Fibroblast of gingiva (primary cell): ENCODE measurements at regions not wholly inside any gene's neighbourhood (a gene's known extent, or its start where the extent isn't known, plus 50 kb on each side); places are given as distances from the start of the nearest gene placed in this dataset.
"Not testable (repeated sequence)": the region's sequence is repeated elsewhere in the genome, so short reads cannot be mapped to it uniquely, and the experiment has no call there.

Source experiments
- DNase-seq: peaks from one replicate; pipeline ENCODE4 v3.0.0-alpha.2; 2011; ENCODE audit warnings: low read depth

GRCh38 chr4:149203256-149204001 is 612.2 kb downstream of the IQCM start:
- peak; percentile 3 for DNase-seq

GRCh38 chr4:149202117-149202516 is 613.5 kb downstream of the IQCM start:
- no peak for DNase-seq

DNA sequence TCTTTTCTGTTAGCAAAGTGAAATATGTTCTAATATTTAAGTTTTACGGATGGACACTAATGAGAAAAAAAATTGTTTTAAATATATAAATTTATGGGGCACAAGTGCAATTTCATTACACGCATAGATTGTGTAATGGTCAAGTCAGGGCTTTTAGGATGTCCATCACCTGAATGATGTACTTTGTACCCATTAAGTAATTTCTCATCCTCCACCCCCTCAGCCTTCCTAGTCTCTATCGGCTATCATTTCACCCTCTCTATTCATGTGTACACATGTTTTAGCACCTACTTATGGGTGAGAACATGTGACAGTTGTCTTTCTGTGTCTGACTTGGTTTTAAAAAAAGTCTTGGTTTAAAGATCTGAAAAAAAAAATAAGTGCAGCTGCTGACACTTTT is 616.0 kb downstream of the IQCM start:
- no peak for DNase-seq

- no peak for DNase-seq
These were observed 621.6 kb downstream of the IQCM start for GRCh38 chr4:149194061-149194460.

DNA sequence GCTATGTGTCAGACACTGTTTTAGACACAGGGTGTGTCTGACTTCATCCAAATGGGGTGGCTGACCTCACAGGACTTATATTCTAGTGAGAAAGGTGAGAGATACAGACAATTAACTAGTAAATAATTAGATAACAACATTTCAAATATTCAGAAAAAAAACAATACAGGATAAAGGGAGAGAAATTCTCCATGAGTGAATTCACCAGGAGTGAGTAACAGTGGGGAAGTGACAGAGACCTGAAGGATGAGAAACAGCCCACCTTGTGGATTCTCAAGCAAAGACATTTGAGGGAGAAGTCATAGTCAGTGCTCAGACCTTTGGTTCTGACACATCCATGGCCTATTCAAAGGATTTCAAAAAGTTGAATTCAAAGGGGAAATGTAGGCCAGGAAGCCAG is 627.9 kb downstream of the IQCM start:
- DNase-seq, result no peak

- no peak for DNase-seq
These were observed 632.0 kb downstream of the IQCM start for GRCh38 chr4:149183638-149184037.

DNA sequence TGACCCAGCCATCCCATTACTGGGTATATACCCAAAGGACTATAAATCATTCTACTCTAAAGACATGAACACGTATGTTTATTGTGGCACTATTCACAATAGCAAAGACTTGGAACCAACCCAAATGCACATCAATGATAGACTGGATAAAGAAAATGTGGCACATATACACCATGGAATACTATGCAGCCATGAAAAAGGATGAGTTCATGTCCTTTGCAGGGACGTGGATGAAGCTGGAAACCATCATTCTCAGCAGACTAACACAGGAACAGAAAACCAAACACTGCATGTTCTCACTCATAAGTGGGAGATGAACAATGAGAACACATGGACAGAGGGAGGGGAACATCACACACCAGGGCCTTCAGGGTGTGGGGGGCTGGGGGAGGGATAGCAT is 634.2 kb downstream of the IQCM start:
- DNase-seq, result not testable (repeated sequence)

DNA sequence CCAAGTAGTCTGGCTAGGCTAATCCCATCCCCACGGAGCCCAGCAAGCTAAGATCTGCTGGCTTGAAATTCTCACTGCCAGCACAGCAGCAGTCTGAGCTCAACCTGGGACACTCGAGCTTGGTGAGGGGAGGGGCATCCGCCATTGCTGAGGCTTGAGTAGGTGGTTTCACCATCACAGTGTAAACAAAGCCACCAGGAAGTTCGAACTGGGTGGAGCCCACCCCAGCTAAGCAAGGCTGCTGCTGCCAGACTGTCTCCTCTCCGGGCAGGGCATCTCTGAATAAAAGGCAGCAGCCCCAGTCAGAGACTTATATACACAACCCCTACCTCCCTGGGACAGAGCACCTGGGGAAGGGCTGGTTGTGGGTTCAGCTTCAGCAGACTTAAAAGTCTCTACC is 639.6 kb downstream of the IQCM start:
- DNase-seq, result no peak

DNA sequence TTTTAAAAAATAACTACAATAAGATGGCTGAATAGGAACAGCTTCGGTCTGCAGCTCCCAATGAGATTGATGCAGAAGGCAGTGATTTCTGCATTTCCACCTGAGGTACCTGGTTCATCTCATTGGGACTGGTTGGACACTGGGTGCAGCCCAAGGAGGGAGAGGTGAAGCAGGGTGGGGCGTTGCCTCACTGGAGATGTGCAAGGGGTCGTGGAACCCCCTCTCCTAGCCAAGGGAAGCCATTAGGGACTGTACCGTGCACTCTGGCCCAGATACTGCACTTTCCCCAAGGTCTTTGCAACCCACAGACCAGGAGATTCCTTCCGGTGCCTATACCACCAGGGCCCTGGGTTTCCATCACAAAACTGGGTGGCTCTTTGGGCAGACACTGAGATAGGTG is 640.1 kb downstream of the IQCM start:
- no peak for DNase-seq

- DNase-seq, result no peak
These were observed 642.2 kb downstream of the IQCM start for GRCh38 chr4:149173241-149174013.

DNA sequence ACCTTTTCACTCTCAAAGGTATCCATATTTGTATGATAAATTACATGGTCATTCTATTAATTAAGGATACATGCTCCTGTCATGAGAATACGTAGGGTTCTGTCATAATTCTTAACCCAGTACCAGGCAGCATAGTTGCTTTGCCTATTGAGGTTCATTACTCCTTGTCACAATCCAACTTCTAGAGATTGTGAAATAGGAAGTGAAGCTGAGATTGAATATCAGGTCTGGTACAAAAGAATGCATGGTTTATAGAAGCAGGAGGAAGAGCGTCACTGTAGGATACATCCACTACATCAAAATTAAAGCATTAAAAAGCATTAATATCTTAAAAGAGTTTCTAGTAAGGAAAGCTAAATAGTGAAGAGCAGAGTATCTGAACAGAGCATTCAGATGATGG is 647.0 kb downstream of the IQCM start:
- no peak for DNase-seq

DNA sequence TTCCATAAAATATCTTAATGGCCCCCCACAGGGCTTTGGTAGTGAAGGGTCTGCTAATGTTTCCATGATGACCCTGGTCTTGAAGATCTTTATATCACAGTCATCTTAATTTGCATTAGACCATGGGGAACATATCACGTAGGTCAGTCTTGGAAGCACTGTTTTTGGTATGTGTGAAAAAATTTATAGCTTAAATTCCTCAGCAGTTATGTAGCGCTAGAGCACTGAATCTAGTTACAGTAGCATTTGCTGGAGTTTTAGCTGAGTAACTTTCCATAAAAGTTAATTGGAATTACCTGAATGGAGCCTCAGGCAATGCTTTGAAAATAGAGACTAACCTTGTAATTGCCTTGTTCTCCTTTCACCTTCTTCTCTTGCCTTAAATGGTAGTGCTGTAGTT is 648.8 kb downstream of the IQCM start:
- no peak for DNase-seq

DNA sequence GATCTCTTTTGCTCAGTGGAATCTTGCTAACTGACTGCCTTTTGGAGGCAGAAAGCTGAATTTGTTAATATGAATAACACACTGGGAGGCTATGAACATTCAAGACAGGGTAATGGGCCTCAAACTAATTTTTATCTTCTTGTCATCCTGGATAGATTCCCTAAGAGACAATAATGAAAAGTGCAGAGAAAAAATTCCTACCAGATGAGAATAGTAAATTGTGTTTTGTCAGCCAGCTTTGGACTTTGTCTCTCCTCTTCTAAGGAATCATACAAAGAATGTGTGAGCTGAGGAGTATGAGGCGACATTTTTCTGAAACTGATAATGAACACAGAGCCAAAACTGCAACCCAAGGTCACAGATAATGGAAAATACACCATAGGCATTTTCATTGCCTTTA is 649.3 kb downstream of the IQCM start:
- DNase-seq, result no peak

GRCh38 chr4:149164282-149164681 is 651.4 kb downstream of the IQCM start:
- DNase-seq, result peak; percentile 59

DNA sequence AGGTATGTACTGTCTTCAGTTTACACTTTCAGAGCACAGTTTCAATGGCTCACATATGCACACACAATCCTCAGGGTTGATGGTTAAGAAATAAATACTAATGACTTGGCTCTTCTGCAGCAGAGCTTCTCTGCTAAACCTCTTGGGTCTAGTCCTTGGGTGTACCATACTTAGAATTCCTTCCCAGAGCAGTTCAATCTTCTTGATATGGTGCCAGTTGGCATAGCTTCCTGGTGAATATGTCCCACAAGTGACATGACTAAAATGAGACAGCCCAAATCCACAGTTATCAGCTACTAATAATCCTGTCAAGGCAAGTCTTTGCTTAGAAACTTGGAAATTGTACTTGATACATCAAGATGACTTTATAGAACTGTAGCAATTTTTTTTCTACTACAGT is 654.4 kb downstream of the IQCM start:
- peak; percentile 60 for DNase-seq

DNA sequence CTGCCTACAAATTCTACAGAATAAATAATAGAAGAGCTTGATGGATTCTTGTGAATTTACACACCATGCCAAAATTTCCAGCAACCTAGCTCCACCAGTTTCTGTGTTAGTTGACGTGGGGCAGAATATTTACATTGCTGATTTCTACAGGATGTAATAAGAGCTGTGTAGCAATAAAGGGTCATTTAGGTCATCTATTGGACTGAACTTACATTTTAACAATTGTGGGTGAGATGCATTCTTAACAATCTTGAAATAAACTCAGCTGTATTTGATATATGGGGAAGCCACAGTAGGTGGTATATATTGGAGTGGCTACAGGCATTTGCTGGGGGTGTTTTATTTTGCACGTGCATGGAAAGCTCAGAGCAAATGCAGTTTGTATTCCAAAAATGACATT is 655.3 kb downstream of the IQCM start:
- no peak for DNase-seq

DNA sequence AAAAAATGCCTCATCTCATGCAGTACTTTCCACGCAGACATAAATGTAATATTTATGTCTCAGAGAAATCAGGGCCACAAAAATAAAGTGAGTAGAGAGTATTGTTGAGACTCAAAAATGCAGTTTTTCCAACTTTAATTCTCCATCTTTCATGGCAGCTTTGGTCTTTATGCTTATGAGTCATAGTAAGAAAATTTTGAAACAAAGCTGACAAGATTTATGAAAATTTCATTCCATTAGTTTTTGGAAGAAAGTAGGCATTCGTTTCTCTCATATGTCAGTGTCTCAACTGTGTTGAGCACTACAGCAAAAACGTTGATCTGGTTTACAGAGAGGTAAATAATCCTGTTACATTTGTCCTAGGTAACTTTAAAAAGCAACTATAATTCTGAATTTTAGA is 656.8 kb downstream of the IQCM start:
- no peak for DNase-seq

DNA sequence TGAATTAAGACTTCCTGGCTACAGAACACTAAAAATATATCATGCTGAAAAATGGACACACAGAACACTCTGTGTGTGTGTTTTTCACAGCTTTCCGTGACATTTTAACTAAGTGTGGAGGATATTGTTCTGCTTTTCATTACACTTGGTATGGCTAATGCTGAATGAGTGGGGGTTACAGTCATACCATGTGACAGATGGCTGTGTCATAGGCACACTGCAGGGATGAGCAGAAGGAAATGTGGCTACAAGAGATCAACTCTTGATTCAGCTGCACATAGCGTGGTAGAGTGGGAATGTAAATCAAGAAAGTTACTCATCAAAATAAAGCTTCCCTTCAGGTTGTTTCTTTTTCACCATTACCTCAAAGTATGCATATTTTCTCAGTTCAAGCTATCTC is 669.8 kb downstream of the IQCM start:
- DNase-seq, result no peak

- DNase-seq, result no peak
These were observed 671.6 kb downstream of the IQCM start for GRCh38 chr4:149144060-149144459.

- no peak for DNase-seq
These were observed 674.3 kb downstream of the IQCM start for GRCh38 chr4:149141391-149141790.

DNA sequence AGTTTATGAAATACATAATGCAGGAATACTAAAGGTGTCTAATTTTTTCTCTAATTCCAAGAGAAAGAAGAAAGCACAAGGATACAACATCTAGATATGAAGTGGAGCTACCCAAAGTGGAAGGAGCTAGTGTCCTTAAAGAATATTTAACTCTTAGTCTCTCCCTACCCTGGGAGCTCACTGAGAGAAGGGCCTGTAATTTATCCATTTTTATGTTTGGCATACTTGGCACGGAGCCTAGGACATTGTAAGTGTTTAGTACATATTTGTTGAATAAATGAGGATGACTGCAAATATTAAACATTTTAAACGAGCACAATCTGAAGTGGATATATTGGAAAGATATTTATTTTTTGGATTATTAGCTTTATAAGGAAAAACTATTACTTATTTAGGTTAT is 674.8 kb downstream of the IQCM start:
- peak; percentile 37 for DNase-seq

DNA sequence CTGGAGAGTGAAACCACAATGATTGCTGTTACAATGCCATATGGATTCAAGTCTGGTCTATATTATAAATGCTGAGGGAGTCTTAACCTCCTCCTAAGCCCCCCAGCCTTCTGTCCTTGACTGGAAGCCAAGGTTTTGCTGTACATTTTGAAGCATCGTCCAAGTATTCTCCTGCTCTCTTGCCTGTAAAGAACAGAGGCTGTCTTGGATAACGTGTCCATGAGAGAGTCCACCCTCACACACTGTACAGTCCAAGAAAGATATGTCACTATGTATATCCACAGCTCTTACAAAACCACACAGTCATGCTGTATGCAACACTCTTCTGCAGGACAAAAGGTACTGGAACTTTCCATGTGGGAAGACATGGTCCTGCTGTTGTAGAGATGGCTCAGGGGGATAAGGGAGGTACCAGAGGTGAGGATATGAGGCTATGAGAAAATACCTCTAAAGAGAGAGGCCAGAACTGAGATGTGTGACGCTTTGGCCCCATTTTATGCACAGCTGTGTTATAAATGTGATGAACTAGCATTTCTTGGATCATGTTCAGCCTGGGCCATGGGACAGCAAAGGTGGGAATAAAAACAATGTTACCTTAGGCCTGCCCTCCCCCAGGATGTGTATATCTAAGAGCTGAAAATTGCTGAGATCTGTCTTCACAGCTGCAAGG is 678.6 kb downstream of the IQCM start:
- no peak for DNase-seq

- DNase-seq, result no peak
These were observed 680.6 kb downstream of the IQCM start for GRCh38 chr4:149135062-149135461.
